Adrenal gland (tissue), 5 donors: ENCODE measurements at regions not wholly inside any gene's neighbourhood (a gene's known extent, or its start where the extent isn't known, plus 50 kb on each side); places are given as distances from the start of the nearest gene placed in this dataset.
"Not testable (repeated sequence)": the region's sequence is repeated elsewhere in the genome, so short reads cannot be mapped to it uniquely, and the experiment has no call there.

ENCODE experiments used
- CTCF ChIP-seq, 6 experiments: fragments of 450-650 bp in 4 of 6; fragments of 200-600 bp in 2 of 6; sonication (generic) in 1 of 6; IDR thresholded peaks; 1 replicate in 5 of 6; 2 replicates in 1 of 6; pipeline versions ENCODE4 v1.5.1 to v1.8.0; 2016 to 2021; ENCODE audit warnings: antibody characterized with exemption in 6 of 6, mild to moderate bottlenecking in 2 of 6, moderate library complexity in 1 of 6
- POLR2A ChIP-seq, 2 donors: fragments of 450-650 bp; IDR thresholded peaks; one replicate each; pipeline ENCODE4 v1.6.1; 2017; ENCODE audit warnings: antibody characterized with exemption in 2 of 2, mild to moderate bottlenecking in 2 of 2, moderate library complexity in 1 of 2
- donor health status: DM: no; HTN: no; CAD: no.

GRCh38 chr10:47701285-47701684 is 62.1 kb downstream of the SYT15B start:
- not testable (repeated sequence) for TF ChIP-seq POLR2A, CTCF (IDR thresholded peaks at IDR 0.05)
